GM23248 (cell line): ENCODE measurements at regions not wholly inside any gene's neighbourhood (a gene's known extent, or its start where the extent isn't known, plus 50 kb on each side); places are given as distances from the start of the nearest gene placed in this dataset.

Experiments used
- DNase-seq: peaks from one replicate; pipeline ENCODE4 v3.0.0-alpha.2; 2015
- H2AFZ ChIP-seq: fragments of 200-600 bp; sonication (generic); 2 replicates; pipeline ENCODE4 v1.6.1; 2016; ENCODE audit warnings: antibody characterized with exemption
- H3F3A ChIP-seq: fragments of 200-600 bp; sonication (generic); 2 replicates; pipeline ENCODE4 v1.6.1; 2016; ENCODE audit warnings: mild to moderate bottlenecking, antibody characterized with exemption, mixed run types; ENCODE audit not compliant: insufficient read depth
- H3K27ac ChIP-seq: fragments of 200-600 bp; sonication (generic); 2 replicates; pipeline ENCODE4 v1.5.1; 2016; ENCODE audit warnings: mild to moderate bottlenecking
- H3K27me3 ChIP-seq: fragments of 200-600 bp; sonication (generic); replicated peaks from 2 replicates; pipeline ENCODE4 v1.6.1; 2016; ENCODE audit warnings: mild to moderate bottlenecking; ENCODE audit not compliant: insufficient read depth
- H3K36me3 ChIP-seq: fragments of 200-600 bp; sonication (generic); 2 replicates; pipeline ENCODE4 v1.6.1; 2016; ENCODE audit warnings: low read depth, mild to moderate bottlenecking
- H3K4me1 ChIP-seq: fragments of 200-600 bp; sonication (generic); 2 replicates; pipeline ENCODE4 v1.6.1; 2016; ENCODE audit warnings: mild to moderate bottlenecking; ENCODE audit not compliant: insufficient read depth
- H3K4me2 ChIP-seq: fragments of 200-600 bp; sonication (generic); one replicate; pipeline ENCODE4 v1.6.1; 2016; ENCODE audit warnings: mild to moderate bottlenecking; ENCODE audit not compliant: unreplicated experiment
- H3K4me3 ChIP-seq: fragments of 200-600 bp; sonication (generic); 2 replicates; pipeline ENCODE4 v1.5.1; 2016; ENCODE audit warnings: mild to moderate bottlenecking
- H3K79me2 ChIP-seq: fragments of 200-600 bp; sonication (generic); 2 replicates; pipeline ENCODE4 v1.6.1; 2016; ENCODE audit warnings: mild to moderate bottlenecking; ENCODE audit not compliant: insufficient read depth
- H3K9ac ChIP-seq: fragments of 200-600 bp; sonication (generic); 2 replicates; pipeline ENCODE4 v1.6.1; 2016; ENCODE audit warnings: mild to moderate bottlenecking
- H3K9me2 ChIP-seq: fragments of 200-600 bp; sonication (generic); 2 replicates; pipeline ENCODE4 v1.6.1; 2016; ENCODE audit warnings: mixed run types, mild to moderate bottlenecking, moderate library complexity; ENCODE audit not compliant: insufficient read depth
- H3K9me3 ChIP-seq: fragments of 200-600 bp; sonication (generic); one replicate; pipeline ENCODE4 v1.6.1; 2017; ENCODE audit warnings: low read depth
- H4K20me1 ChIP-seq: fragments of 200-600 bp; sonication (generic); 2 replicates; pipeline ENCODE4 v1.6.0; 2016; ENCODE audit not compliant: insufficient read depth
- EZH2 ChIP-seq: fragments of 200-600 bp; sonication (generic); IDR thresholded peaks from 2 replicates; pipeline ENCODE4 v1.6.1; 2018; ENCODE audit warnings: antibody characterized with exemption, mild to moderate bottlenecking; ENCODE audit not compliant: insufficient read depth, poor library complexity, severe bottlenecking
- EZH2phosphoT487 ChIP-seq: fragments of 200-600 bp; sonication (generic); IDR thresholded peaks from 2 replicates; pipeline ENCODE4 v1.6.1; 2018; ENCODE audit warnings: antibody characterized with exemption, moderate library complexity, mild to moderate bottlenecking, low read depth; ENCODE audit not compliant: insufficient read depth
- WGBS, 2 experiments: methylation state at CpG; one replicate each; pipeline ENCODE4 v1.1.6; 2015 to 2017; ENCODE audit warnings: low lambda C conversion rate in 2 of 2, low coverage in 1 of 2; ENCODE audit errors: missing lambda C conversion rate in 2 of 2; 5-methylcytosine and 5-hydroxymethylcytosine counted together
- in situ Hi-C: fragments of 300-500 bp; cut with MboI; formaldehyde crosslinking; loops from 2 replicates; pipeline ENCODE4 v1.15.0; 2020

DNA sequence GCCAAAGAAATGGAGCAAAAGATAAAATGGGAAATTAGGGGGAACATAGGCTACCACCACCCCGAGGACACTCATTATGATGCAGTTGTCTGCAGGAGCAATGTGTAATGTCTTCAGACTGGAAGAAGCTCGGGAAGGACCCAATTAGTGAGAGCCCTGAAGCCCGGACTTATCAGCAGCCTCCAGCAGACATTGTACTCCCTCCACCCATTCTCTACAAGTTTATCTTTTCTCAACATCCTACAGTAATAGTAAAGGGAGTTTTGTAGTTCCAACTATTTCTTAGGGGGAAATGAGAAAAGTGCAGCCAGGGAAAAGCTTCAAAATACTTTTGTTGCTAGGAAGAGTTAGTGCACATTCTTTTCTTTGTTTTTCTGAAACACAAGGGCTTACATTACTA is 657.3 kb upstream of the COBL start:
- Histone ChIP-seq H3K36me3 (no peaks in the 10 kb centered on the region), H3K27ac (no peak overlapping the region), H3K4me1 (no peaks in the 10 kb centered on the region), H3K9me3 (no peaks in the 10 kb centered on the region), H3K9me2 (no peaks in the 10 kb centered on the region), H2AFZ (no peak overlapping the region), H3K27me3 (no peaks in the 10 kb centered on the region), H3K4me3 (no peak overlapping the region), H3K9ac (no peak overlapping the region), H3K79me2 (no peaks in the 10 kb centered on the region), H4K20me1 (no peaks in the 10 kb centered on the region), H3F3A (no peaks in the 10 kb centered on the region), H3K4me2 (no peak overlapping the region)
- no peak for DNase-seq
- in situ Hi-C loops = no loop called here
- TF ChIP-seq EZH2 = no peak
- TF ChIP-seq EZH2phosphoT487 = no peak
- 15 to 20% methylated on average over 3 of the region's 3 CpGs for WGBS, 2 experiments

DNA sequence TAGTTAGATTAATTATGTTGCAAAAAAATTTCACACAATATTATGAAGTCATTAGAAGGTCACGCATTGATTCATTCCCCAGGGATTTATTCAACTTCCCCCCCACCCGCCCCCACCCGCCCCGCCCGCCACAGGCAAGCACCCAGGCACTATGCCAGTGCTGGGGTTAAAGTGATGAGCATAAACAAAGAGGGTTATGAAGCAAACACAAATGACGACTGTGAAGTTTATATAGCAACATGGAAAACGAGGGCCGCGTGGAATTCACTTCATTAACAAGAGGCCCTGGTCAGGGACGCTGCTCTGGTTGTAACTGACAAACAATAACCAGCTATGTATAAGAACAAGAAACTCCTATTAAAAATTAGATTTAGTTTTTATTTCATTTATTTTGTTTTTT is 656.5 kb upstream of the COBL start:
- TF ChIP-seq EZH2 (no peak), EZH2phosphoT487 (no peak)
- no peak overlapping the region for H3K9ac ChIP-seq
- H3K4me2 ChIP-seq = no peak overlapping the region
- no peak overlapping the region for H3K4me3 ChIP-seq
- H3K9me3 ChIP-seq = no peaks in the 10 kb centered on the region
- H4K20me1 ChIP-seq = no peaks in the 10 kb centered on the region
- no peaks in the 10 kb centered on the region for H3K4me1 ChIP-seq
- H3K9me2 ChIP-seq = no peaks in the 10 kb centered on the region
- no peaks in the 10 kb centered on the region for H3K36me3 ChIP-seq
- H3K27ac ChIP-seq = no peak overlapping the region
- H3K79me2 ChIP-seq = no peaks in the 10 kb centered on the region
- no peaks in the 10 kb centered on the region for H3K27me3 ChIP-seq
- WGBS, 2 experiments = 39 to 47% methylated on average over 6 to 10 of the region's 10 CpGs
- in situ Hi-C loops = no loop called here
- DNase-seq = no peak
- H2AFZ ChIP-seq = no peak overlapping the region
- no peaks in the 10 kb centered on the region for H3F3A ChIP-seq

DNA sequence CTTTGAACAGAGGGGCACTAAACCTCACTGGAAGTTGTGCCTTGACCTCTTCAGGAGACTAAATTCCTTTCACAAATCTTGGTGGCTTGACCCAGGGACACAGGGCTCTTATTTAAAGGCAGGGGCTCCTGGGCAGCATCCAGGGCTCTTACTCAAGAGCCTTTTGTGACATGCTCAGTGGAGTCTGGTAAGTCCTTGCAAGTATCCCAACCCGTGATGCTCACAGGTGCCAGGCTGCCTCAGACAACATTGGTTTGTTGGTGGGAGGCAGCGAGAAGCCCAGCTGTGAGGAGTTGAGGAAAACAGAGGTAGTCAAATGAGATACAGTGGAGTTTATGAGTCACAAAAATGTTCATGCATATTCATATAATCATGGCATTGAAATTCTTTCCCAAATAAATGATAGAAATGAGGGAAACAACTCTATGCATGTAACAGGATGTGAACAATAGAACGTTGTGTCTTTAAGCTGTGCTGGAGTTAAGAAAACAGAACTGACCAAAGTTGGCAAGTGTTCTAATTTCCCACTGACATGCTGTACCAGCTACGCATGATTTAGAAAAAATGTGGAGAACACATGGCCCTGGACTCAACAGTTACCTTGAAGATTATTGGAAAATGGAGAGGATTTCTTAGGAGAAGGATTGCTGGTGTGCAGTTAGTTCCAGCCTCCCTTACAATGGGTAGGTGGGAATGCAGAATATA is 654.5 kb upstream of the COBL start:
- Histone ChIP-seq H3K4me3 (no peak overlapping the region), H3K4me1 (no peaks in the 10 kb centered on the region), H3K27me3 (no peaks in the 10 kb centered on the region), H3K36me3 (no peaks in the 10 kb centered on the region), H3K9me3 (no peaks in the 10 kb centered on the region), H4K20me1 (no peaks in the 10 kb centered on the region), H3K4me2 (no peak overlapping the region), H2AFZ (no peak overlapping the region), H3K79me2 (no peaks in the 10 kb centered on the region), H3K27ac (no peak overlapping the region), H3K9me2 (no peaks in the 10 kb centered on the region), H3K9ac (no peak overlapping the region), H3F3A (no peaks in the 10 kb centered on the region)
- no peak for DNase-seq
- in situ Hi-C loops = no loop called here
- no peak for TF ChIP-seq EZH2
- no peak for TF ChIP-seq EZH2phosphoT487
- 12% methylated on average over 4 of the region's 4 CpGs for WGBS, 2 experiments

DNA sequence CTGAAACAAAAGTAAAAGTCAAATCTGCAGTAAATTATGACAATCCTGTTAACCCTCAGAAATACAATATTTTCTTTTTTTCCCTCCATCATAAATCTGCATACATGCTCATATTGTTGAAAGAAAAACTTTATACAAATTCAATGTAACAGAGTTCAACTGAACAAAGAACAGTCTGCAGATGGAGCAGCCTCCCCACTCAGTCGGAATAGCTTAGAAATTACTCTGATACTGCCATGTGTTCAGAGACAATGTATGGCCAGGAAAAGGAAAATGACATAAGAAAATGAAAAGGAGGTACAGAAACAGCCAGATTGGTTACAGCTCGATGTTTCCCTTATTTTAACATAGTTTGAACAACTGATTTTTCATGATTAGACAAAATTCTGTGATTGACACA is 651.9 kb upstream of the COBL start:
- no peaks in the 10 kb centered on the region for H3K4me1 ChIP-seq
- H3K27ac ChIP-seq = no peak overlapping the region
- H3K4me3 ChIP-seq = no peak overlapping the region
- no peak overlapping the region for H3K9ac ChIP-seq
- H3K9me3 ChIP-seq = no peaks in the 10 kb centered on the region
- no peak overlapping the region for H2AFZ ChIP-seq
- H3K4me2 ChIP-seq = no peak overlapping the region
- in situ Hi-C loops = no loop called here
- TF ChIP-seq EZH2 (no peak), EZH2phosphoT487 (no peak)
- H4K20me1 ChIP-seq = no peaks in the 10 kb centered on the region
- H3K79me2 ChIP-seq = no peaks in the 10 kb centered on the region
- no peaks in the 10 kb centered on the region for H3F3A ChIP-seq
- H3K9me2 ChIP-seq = no peaks in the 10 kb centered on the region
- WGBS, 2 experiments = 2 to 3% methylated on average over 2 of the region's 2 CpGs
- H3K36me3 ChIP-seq = no peaks in the 10 kb centered on the region
- H3K27me3 ChIP-seq = no peaks in the 10 kb centered on the region
- no peak for DNase-seq

DNA sequence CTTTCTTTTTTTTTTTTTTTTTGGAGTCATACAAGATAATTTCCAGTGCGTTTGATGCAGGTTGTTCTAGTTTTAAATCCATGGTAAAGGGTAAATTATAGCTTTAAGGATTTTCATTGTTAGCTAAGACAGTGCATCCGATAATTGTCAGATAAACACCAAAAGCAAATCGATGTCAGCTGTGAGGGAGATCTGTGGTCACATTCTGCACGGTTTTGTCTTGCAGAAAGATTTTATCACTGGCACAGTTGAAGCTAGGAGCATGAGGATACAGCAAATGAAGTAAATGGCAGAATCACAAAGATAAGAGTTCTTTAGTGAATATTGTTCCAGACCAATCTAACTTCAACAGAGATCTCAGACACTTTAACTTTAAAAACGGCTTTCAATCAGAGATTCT is 648.8 kb upstream of the COBL start:
- Histone ChIP-seq H4K20me1 (no peaks in the 10 kb centered on the region), H3K9me3 (no peaks in the 10 kb centered on the region), H3K9me2 (no peaks in the 10 kb centered on the region), H3K36me3 (no peaks in the 10 kb centered on the region), H3F3A (no peaks in the 10 kb centered on the region), H3K4me1 (no peaks in the 10 kb centered on the region), H3K79me2 (no peaks in the 10 kb centered on the region), H2AFZ (no peak overlapping the region), H3K4me2 (no peak overlapping the region), H3K9ac (no peak overlapping the region), H3K27me3 (no peaks in the 10 kb centered on the region), H3K27ac (no peak overlapping the region), H3K4me3 (no peak overlapping the region)
- in situ Hi-C loops = no loop called here
- DNase-seq = no peak
- no peak for TF ChIP-seq EZH2
- TF ChIP-seq EZH2phosphoT487 = no peak
- WGBS, 2 experiments = 0 to 1% methylated on average over 5 of the region's 5 CpGs
